22Rv1 (cell line): ENCODE measurements at regions not wholly inside any gene's neighbourhood (a gene's known extent, or its start where the extent isn't known, plus 50 kb on each side); places are given as distances from the start of the nearest gene placed in this dataset.

Source experiments
- H3K27ac ChIP-seq: fragments of 450-650 bp; 2 replicates; pipeline ENCODE4 v1.5.1; 2017
- ZFX ChIP-seq: fragments of 450-650 bp; IDR thresholded peaks from 2 replicates; pipeline ENCODE4 v1.6.1; 2017; ENCODE audit warnings: antibody characterized with exemption, borderline replicate concordance
- TF ChIP-seq, protein P1 (sequence below): fragments of 450-650 bp; IDR thresholded peaks from 2 replicates; pipeline ENCODE4 v1.5.1; 2017; ENCODE audit warnings: mild to moderate bottlenecking

DNA sequence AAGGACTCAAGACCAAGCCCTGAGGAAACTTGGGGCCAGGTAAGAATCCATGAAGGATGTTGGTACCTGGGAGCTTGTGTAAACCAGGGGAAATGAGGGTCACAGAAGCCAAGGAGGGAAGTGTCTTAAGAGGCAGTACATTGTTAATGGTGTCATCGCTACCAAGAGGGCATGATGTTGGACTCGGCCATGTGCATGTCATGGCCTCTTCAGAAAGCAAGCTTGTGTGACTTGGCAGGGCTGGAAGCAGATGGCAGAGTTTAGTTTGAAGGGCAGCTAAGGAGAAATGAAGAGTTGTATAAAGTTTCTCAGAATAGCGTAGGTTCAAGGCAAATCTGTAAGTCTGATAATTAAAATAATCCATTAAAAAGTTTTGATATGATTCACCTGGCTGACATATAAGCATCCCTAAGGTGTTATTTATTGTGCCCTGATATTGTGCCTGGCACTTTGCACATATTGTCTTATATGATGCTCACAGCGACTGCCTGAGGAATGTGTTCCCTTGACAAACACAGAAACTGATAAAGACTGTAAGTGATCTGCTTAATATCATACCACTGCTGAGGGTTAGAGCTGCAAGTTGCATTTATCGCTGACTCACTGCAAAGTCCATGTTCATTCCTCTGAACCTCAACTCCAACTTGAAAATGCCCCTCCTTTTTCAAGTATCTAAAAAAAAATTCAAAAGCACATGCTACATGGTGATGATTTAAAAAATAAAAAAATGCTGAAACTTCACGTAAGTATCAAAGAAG is 81.3 kb upstream of the PTPN3 start:
- TF ChIP-seq, protein P1, sequence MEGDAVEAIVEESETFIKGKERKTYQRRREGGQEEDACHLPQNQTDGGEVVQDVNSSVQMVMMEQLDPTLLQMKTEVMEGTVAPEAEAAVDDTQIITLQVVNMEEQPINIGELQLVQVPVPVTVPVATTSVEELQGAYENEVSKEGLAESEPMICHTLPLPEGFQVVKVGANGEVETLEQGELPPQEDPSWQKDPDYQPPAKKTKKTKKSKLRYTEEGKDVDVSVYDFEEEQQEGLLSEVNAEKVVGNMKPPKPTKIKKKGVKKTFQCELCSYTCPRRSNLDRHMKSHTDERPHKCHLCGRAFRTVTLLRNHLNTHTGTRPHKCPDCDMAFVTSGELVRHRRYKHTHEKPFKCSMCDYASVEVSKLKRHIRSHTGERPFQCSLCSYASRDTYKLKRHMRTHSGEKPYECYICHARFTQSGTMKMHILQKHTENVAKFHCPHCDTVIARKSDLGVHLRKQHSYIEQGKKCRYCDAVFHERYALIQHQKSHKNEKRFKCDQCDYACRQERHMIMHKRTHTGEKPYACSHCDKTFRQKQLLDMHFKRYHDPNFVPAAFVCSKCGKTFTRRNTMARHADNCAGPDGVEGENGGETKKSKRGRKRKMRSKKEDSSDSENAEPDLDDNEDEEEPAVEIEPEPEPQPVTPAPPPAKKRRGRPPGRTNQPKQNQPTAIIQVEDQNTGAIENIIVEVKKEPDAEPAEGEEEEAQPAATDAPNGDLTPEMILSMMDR, result no peak
- no peak for TF ChIP-seq ZFX

GRCh38 chr9:109582386-109582785 is 84.3 kb upstream of the PTPN3 start:
- no peak for TF ChIP-seq ZFX
- TF ChIP-seq, protein P1, result no peak
- no peak overlapping the region for H3K27ac ChIP-seq

More for the DNA sequence above, 81.3 kb upstream of the PTPN3 start:
- no peak overlapping the region for H3K27ac ChIP-seq

DNA sequence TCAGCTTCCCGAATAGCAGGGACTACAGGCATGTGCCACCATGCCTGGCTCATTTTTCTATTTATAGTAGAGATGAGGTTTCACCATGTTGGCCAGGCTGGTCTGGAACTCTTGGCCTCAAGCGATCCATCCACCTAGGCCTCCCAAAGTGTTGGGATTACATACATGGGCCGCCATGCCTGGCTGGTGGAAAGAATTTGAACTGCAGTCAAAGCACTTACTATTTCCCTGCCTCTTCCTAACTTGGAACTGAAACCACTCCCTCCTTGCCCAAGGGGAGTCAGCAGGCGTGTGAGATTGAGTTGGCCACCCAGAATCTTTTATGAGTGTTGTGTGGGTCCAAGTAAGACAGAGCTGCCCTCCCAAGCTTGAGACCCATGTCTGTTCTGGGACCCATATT is 86.1 kb upstream of the PTPN3 start:
- no peak overlapping the region for H3K27ac ChIP-seq
- no peak for TF ChIP-seq ZFX
- TF ChIP-seq, protein P1, result no peak

DNA sequence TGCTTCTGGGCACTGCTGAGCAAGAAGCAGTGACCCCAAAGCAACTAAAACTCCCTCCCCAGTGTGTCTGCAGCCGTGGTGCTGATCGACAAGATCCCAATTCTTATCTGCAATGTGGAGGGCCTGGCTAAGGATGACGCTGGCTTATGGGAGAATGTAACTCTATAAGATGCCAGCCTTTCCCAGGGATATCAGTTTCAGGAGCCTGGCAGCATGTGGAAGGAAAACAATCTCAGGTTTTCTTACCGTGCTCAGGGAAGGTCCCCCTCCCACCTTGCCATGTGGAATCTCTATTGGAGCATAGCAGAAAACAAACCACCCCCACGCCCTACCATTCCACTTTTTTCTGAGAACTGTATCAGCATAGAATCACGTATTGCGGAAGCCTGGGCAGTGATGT is 87.7 kb upstream of the PTPN3 start:
- H3K27ac ChIP-seq, result no peak overlapping the region
- TF ChIP-seq ZFX, result no peak
- TF ChIP-seq, protein P1, result no peak

DNA sequence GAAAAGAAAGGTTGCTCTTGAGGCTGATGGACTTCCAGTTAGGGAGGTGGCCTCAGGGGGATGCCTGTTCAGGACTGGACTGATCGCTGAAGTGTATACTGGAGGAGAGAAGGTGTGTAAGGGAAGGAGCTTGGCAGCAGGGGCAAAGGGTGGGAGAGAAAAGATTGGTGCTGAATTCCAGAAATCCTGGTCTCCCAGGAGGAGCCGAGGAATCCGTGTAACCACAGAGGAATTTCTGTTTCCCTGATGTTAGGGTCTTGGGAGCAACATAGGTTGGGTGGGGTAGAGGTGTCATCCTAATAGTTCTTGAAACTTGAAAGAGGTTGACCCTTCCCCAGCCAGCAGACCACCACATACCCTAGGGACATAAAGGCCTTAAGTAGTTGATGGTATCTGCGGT is 88.9 kb upstream of the PTPN3 start:
- H3K27ac ChIP-seq, result no peak overlapping the region
- TF ChIP-seq, protein P1, result no peak
- no peak for TF ChIP-seq ZFX

DNA sequence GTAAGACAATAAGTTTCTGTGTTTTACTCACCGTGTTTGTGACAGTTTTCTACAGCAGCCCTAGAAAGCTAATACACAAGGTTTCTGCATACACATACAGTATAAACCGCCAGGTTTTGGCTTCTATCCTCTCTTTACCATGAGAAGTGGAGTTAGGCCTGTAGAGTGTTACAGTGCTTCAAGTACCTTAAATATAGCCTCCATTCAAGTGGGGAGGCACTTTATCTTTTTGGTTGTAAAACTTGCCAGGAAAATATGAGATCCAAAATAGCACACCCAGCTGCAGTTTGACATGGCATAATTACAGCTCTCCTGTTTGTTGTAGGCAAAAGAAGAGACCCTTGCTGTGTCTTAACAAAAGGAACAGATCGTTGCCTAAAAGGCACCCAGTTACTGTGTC is 90.3 kb upstream of the PTPN3 start:
- TF ChIP-seq, protein P1, result no peak
- TF ChIP-seq ZFX, result no peak
- H3K27ac ChIP-seq, result no peak overlapping the region

DNA sequence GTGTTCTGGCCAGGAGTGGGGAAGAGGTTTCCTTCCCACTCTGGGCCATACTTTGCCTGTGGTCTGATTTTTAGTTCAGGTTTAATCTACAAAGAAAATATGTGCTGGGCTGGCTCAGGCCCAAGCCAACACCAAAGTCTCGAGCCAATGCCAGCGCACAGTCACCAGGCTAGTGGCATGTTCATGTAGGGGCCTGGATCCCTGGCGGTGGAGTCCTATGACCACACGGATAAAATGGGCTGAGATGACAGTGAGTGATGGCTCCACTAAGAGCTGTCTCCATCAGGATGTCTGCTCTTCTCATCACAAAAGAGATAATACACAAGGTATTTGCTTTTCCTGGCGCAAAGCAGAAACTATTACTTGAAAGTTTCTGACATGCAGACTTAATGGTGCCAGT is 92.9 kb upstream of the PTPN3 start:
- no peak overlapping the region for H3K27ac ChIP-seq
- TF ChIP-seq ZFX, result no peak
- TF ChIP-seq, protein P1, result no peak
